ENCODE measurements at regions not wholly inside any gene's neighbourhood (a gene's known extent, or its start where the extent isn't known, plus 50 kb on each side); places are given as distances from the start of the nearest gene placed in this dataset.

GRCh38 chr20:60591172-60591799, 633.1 kb downstream of the CDH26 start:
- TF ChIP-seq CTCF (IDR thresholded peaks at IDR 0.05) = no peak
- TF ChIP-seq EHMT2 (IDR thresholded peaks at IDR 0.05; ENCODE audit: low read depth) = no peak
